ENCODE measurements at regions not wholly inside any gene's neighbourhood (a gene's known extent, or its start where the extent isn't known, plus 50 kb on each side); places are given as distances from the start of the nearest gene placed in this dataset.
"Not testable (repeated sequence)": the region's sequence is repeated elsewhere in the genome, so short reads cannot be mapped to it uniquely, and the experiment has no call there.

DNA sequence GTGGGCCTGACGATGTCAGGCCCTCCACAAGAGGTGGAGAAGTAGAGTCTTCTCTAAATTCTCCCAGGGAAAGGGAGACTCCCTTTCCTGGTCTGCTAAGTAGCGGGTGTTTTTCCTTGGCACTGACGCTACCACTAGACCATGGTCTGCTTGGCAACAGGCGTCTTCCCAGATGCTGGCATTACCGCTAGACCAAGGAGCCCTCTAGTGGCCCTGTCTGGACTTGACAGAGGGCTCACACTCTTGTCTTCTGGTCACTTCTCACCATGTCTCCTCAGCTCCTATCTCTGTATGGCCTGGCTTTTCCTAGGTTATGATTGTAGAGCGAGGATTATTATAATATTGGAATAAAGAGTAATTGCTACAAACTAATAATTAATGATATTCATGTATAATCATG lies 51.1 kb upstream of the RASSF6 start:
- in situ Hi-C loops (cut with HindIII; ENCODE audit: low pct_unique_long_range_greater_than_20kb, low sequenced_read_pairs); DNase-seq (ENCODE audit: low read depth in 1 of 2, low spot score in 1 of 2): not testable (repeated sequence)

- no peak for DNase-seq (ENCODE audit: low read depth in 1 of 2, low spot score in 1 of 2)
- in situ Hi-C loops (cut with HindIII; ENCODE audit: low pct_unique_long_range_greater_than_20kb, low sequenced_read_pairs) = no loop called here
- TF ChIP-seq JUND (IDR thresholded peaks at IDR 0.05; ENCODE audit: low read depth) = no peak
Measured at GRCh38 chr4:73673286-73673685, 53.0 kb upstream of the RASSF6 start.

GRCh38 chr4:73674451-73674919 lies 54.2 kb upstream of the RASSF6 start:
- no peak for TF ChIP-seq JUND (IDR thresholded peaks at IDR 0.05; ENCODE audit: low read depth)
- in situ Hi-C loops (cut with HindIII; ENCODE audit: low pct_unique_long_range_greater_than_20kb, low sequenced_read_pairs) = no loop called here

GRCh38 chr4:73675623-73676022 lies 55.4 kb upstream of the RASSF6 start:
- in situ Hi-C loops (cut with HindIII; ENCODE audit: low pct_unique_long_range_greater_than_20kb, low sequenced_read_pairs) = no loop called here
- DNase-seq (ENCODE audit: low read depth in 1 of 2, low spot score in 1 of 2) = no peak
- no peak for TF ChIP-seq JUND (IDR thresholded peaks at IDR 0.05; ENCODE audit: low read depth)

More at GRCh38 chr4:73674451-73674919, 54.2 kb upstream of the RASSF6 start:
- no peak for DNase-seq (ENCODE audit: low read depth in 1 of 2, low spot score in 1 of 2)

DNA sequence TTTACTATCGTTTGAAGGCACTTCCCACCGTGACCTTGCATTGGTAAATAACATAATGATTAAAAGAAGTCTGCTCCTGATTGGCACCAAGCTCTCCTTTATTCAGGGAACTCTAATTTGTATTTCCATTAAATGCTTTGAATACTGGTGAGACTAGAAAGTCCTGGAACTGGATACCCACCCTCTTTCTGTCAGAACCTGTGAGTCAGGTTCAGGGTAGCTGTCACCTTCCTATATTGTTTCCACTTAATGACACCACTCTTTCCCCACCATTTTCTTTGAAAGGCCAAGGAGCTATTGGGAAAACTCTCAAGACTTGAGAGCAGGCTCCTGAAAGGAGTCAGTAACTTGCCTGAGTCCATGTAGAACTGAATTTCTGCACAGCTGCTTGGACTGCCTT lies 55.9 kb upstream of the RASSF6 start:
- in situ Hi-C loops (cut with HindIII; ENCODE audit: low pct_unique_long_range_greater_than_20kb, low sequenced_read_pairs) = no loop called here
- TF ChIP-seq JUND (IDR thresholded peaks at IDR 0.05; ENCODE audit: low read depth) = no peak
- DNase-seq (ENCODE audit: low read depth in 1 of 2, low spot score in 1 of 2) = no peak

- in situ Hi-C loops (cut with HindIII; ENCODE audit: low pct_unique_long_range_greater_than_20kb, low sequenced_read_pairs) = no loop called here
- TF ChIP-seq JUND (IDR thresholded peaks at IDR 0.05; ENCODE audit: low read depth) = no peak
- DNase-seq (ENCODE audit: low read depth in 1 of 2, low spot score in 1 of 2) = peak in 1 of 2 experiments; percentile 30
Measured at GRCh38 chr4:73676861-73677323, 56.7 kb upstream of the RASSF6 start.

GRCh38 chr4:73679836-73680235 lies 59.6 kb upstream of the RASSF6 start:
- TF ChIP-seq JUND (IDR thresholded peaks at IDR 0.05; ENCODE audit: low read depth) = no peak
- DNase-seq (ENCODE audit: low read depth in 1 of 2, low spot score in 1 of 2) = no peak
- in situ Hi-C loops (cut with HindIII; ENCODE audit: low pct_unique_long_range_greater_than_20kb, low sequenced_read_pairs) = no loop called here

- in situ Hi-C loops (cut with HindIII; ENCODE audit: low pct_unique_long_range_greater_than_20kb, low sequenced_read_pairs) = no loop called here
- TF ChIP-seq JUND (IDR thresholded peaks at IDR 0.05; ENCODE audit: low read depth) = no peak
- no peak for DNase-seq (ENCODE audit: low read depth in 1 of 2, low spot score in 1 of 2)
Measured at GRCh38 chr4:73681776-73682175, 58.6 kb upstream of the CXCL8 start.

- in situ Hi-C loops (cut with HindIII; ENCODE audit: low pct_unique_long_range_greater_than_20kb, low sequenced_read_pairs) = no loop called here
- TF ChIP-seq JUND (IDR thresholded peaks at IDR 0.05; ENCODE audit: low read depth) = no peak
- DNase-seq (ENCODE audit: low read depth in 1 of 2, low spot score in 1 of 2) = no peak
Measured at GRCh38 chr4:73682508-73682907, 57.9 kb upstream of the CXCL8 start.

- in situ Hi-C loops (cut with HindIII; ENCODE audit: low pct_unique_long_range_greater_than_20kb, low sequenced_read_pairs) = no loop called here
- DNase-seq (ENCODE audit: low read depth in 1 of 2, low spot score in 1 of 2) = peak in 1 of 2 experiments; percentile 5
- TF ChIP-seq JUND (IDR thresholded peaks at IDR 0.05; ENCODE audit: low read depth) = no peak
Measured at GRCh38 chr4:73683033-73683432, 57.3 kb upstream of the CXCL8 start.

GRCh38 chr4:73683456-73683855 lies 56.9 kb upstream of the CXCL8 start:
- no peak for TF ChIP-seq JUND (IDR thresholded peaks at IDR 0.05; ENCODE audit: low read depth)
- DNase-seq (ENCODE audit: low read depth in 1 of 2, low spot score in 1 of 2) = no peak
- in situ Hi-C loops (cut with HindIII; ENCODE audit: low pct_unique_long_range_greater_than_20kb, low sequenced_read_pairs) = no loop called here

- no peak for DNase-seq (ENCODE audit: low read depth in 1 of 2, low spot score in 1 of 2)
- in situ Hi-C loops (cut with HindIII; ENCODE audit: low pct_unique_long_range_greater_than_20kb, low sequenced_read_pairs) = no loop called here
Measured at GRCh38 chr4:73684097-73684496, 56.3 kb upstream of the CXCL8 start.

DNA sequence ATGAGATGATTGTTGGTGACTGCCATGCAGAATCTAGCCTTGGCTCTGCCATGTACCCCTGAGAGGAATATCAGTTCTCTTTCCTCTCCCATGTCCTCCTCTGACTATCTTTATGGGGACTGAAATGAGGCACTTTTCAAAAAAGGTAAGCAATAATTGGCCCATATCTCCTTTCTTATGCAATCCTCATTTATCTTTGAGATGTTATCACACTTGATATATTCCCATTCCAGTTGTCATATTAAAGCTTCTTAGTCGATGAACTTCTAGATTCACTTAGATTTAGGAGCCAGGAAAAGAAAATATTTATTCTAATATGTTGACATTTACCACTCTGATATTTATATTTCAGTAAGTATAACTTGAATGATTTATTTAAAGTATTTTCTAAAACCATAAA lies 55.3 kb upstream of the CXCL8 start:
- in situ Hi-C loops (cut with HindIII; ENCODE audit: low pct_unique_long_range_greater_than_20kb, low sequenced_read_pairs) = no loop called here
- TF ChIP-seq JUND (IDR thresholded peaks at IDR 0.05; ENCODE audit: low read depth) = no peak
- DNase-seq (ENCODE audit: low read depth in 1 of 2, low spot score in 1 of 2) = no peak

More at GRCh38 chr4:73684097-73684496, 56.3 kb upstream of the CXCL8 start:
- no peak for TF ChIP-seq JUND (IDR thresholded peaks at IDR 0.05; ENCODE audit: low read depth)

DNA sequence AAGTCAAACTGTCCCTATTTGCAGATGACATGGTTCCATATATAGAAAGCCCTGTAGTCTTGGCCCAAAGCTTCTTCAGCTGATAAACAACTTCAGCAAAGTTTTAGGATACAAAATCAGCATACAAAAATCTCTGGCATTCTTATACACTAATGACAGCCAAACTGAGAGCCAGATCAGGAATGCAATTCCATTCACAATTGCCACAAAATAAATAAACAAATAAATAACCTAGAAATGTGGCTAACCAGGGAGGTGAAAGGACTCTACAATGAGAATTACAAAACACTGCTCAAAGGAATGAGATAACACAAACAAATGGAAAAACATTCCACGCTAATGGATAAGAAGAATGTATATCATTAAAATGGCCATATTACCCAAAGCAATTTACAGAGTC lies 52.9 kb upstream of the CXCL8 start:
- in situ Hi-C loops (cut with HindIII; ENCODE audit: low pct_unique_long_range_greater_than_20kb, low sequenced_read_pairs) = no loop called here
- no peak for DNase-seq (ENCODE audit: low read depth in 1 of 2, low spot score in 1 of 2)

More for the DNA sequence above, 52.9 kb upstream of the CXCL8 start:
- TF ChIP-seq JUND (IDR thresholded peaks at IDR 0.05; ENCODE audit: low read depth) = no peak
